Liver (tissue), 8 donors: ENCODE measurements at regions not wholly inside any gene's neighbourhood (a gene's known extent, or its start where the extent isn't known, plus 50 kb on each side); places are given as distances from the start of the nearest gene placed in this dataset.

Experiments used
- DNase-seq: peaks from one replicate; pipeline ENCODE4 v3.0.0-alpha.2; 2017; ENCODE audit warnings: low spot score
- H3K27ac ChIP-seq, 2 donors: one replicate each; pipeline ENCODE4 v1.7.0; 2013; ENCODE audit warnings: inconsistent platforms in 2 of 2, low read length in 2 of 2, control low read depth in 1 of 2, low read depth in 1 of 2, mild to moderate bottlenecking in 1 of 2
- H3K27me3 ChIP-seq, 4 donors: one replicate each; pipeline versions ENCODE4 v1.6.1 to v1.7.0; 2013; ENCODE audit warnings: low read length in 3 of 4, inconsistent platforms in 1 of 4, mild to moderate bottlenecking in 1 of 4, moderate library complexity in 1 of 4; ENCODE audit not compliant: control insufficient read depth in 4 of 4, insufficient read depth in 4 of 4
- H3K36me3 ChIP-seq, 4 donors: one replicate each; pipeline versions ENCODE4 v1.6.1 to v1.7.0; 2013; ENCODE audit warnings: low read length in 3 of 4, mild to moderate bottlenecking in 3 of 4, low read depth in 1 of 4, moderate library complexity in 1 of 4; ENCODE audit not compliant: control insufficient read depth in 4 of 4, insufficient read depth in 3 of 4
- H3K4me1 ChIP-seq, 4 donors: one replicate each; pipeline versions ENCODE4 v1.6.1 to v1.7.0; 2013; ENCODE audit warnings: low read length in 3 of 4, mild to moderate bottlenecking in 3 of 4, moderate library complexity in 1 of 4; ENCODE audit not compliant: control insufficient read depth in 4 of 4, insufficient read depth in 4 of 4
- H3K4me3 ChIP-seq, 3 donors: one replicate each; pipeline versions ENCODE4 v1.6.1 to v1.7.0; 2013; ENCODE audit warnings: low read length in 3 of 3, control low read depth in 1 of 3, low read depth in 1 of 3, mild to moderate bottlenecking in 1 of 3
- H3K9ac ChIP-seq, 2 donors: one replicate each; pipeline ENCODE4 v1.7.0; 2013; ENCODE audit warnings: low read length in 2 of 2, mild to moderate bottlenecking in 2 of 2, moderate library complexity in 2 of 2, control low read depth in 1 of 2, low read depth in 1 of 2
- H3K9me3 ChIP-seq, 4 donors: one replicate each; pipeline versions ENCODE4 v1.6.1 to v1.7.0; 2013; ENCODE audit warnings: low read length in 3 of 4; ENCODE audit not compliant: control insufficient read depth in 4 of 4
- ATF3 ChIP-seq: IDR thresholded peaks from 2 replicates; pipeline ENCODE4 v1.6.1; 2016; ENCODE audit warnings: antibody characterized with exemption
- CTCF ChIP-seq: fragments of 150-350 bp; IDR thresholded peaks from 2 replicates; pipeline ENCODE4 v1.5.1; 2017; ENCODE audit warnings: improper control_type of control experiment, low read depth, low read length; ENCODE audit not compliant: missing input control
- FOXA1 ChIP-seq: IDR thresholded peaks from 2 replicates; pipeline ENCODE4 v1.6.1; 2016; ENCODE audit warnings: antibody characterized with exemption
- FOXA2 ChIP-seq: IDR thresholded peaks from 2 replicates; pipeline ENCODE4 v1.6.1; 2016; ENCODE audit warnings: antibody characterized with exemption
- GABPA ChIP-seq, 2 donors: IDR thresholded peaks in 1 of 2; conservative IDR thresholded peaks in 1 of 2; 2 replicates each; pipeline ENCODE4 v1.6.1; 2016; ENCODE audit warnings: antibody characterized with exemption in 2 of 2, mild to moderate bottlenecking in 1 of 2, moderate library complexity in 1 of 2
- HNF4A ChIP-seq, 2 donors: conservative IDR thresholded peaks; 2 replicates each; pipeline ENCODE4 v1.6.1; 2016; ENCODE audit warnings: antibody characterized with exemption in 2 of 2, mild to moderate bottlenecking in 2 of 2
- HNF4G ChIP-seq: IDR thresholded peaks from 2 replicates; pipeline ENCODE4 v1.6.1; 2016; ENCODE audit warnings: antibody characterized with exemption
- JUND ChIP-seq, 2 donors: IDR thresholded peaks; 2 replicates each; pipeline ENCODE4 v1.6.1; 2016; ENCODE audit warnings: antibody characterized with exemption in 2 of 2
- MAX ChIP-seq: IDR thresholded peaks from 2 replicates; pipeline ENCODE4 v1.6.1; 2016; ENCODE audit warnings: antibody characterized with exemption
- NR2F2 ChIP-seq: IDR thresholded peaks from 2 replicates; pipeline ENCODE4 v1.6.1; 2016; ENCODE audit warnings: antibody characterized with exemption
- RAD21 ChIP-seq, 2 donors: IDR thresholded peaks; 2 replicates each; pipeline ENCODE4 v1.6.1; 2016; ENCODE audit warnings: antibody characterized with exemption in 2 of 2, mild to moderate bottlenecking in 2 of 2
- REST ChIP-seq: IDR thresholded peaks from 2 replicates; pipeline ENCODE4 v1.6.1; 2016; ENCODE audit warnings: antibody characterized with exemption, mild to moderate bottlenecking
- RXRA ChIP-seq, 2 donors: IDR thresholded peaks; 2 replicates each; pipeline ENCODE4 v1.6.1; 2017 to 2018; ENCODE audit warnings: antibody characterized with exemption in 2 of 2, mild to moderate bottlenecking in 1 of 2
- SP1 ChIP-seq: IDR thresholded peaks from 2 replicates; pipeline ENCODE4 v1.6.1; 2018; ENCODE audit warnings: antibody characterized with exemption, mild to moderate bottlenecking
- TAF1 ChIP-seq: conservative IDR thresholded peaks from 2 replicates; pipeline ENCODE4 v1.6.1; 2016; ENCODE audit warnings: antibody characterized with exemption, mild to moderate bottlenecking
- YY1 ChIP-seq: IDR thresholded peaks from 2 replicates; pipeline ENCODE4 v1.6.1; 2016; ENCODE audit warnings: antibody characterized with exemption, mild to moderate bottlenecking
- ZBTB33 ChIP-seq: IDR thresholded peaks from 2 replicates; pipeline ENCODE4 v1.6.1; 2016; ENCODE audit warnings: antibody characterized with exemption
- WGBS: extraction: QIAGEN DNeasy Blood & Tissue Kit; methylation state at CpG from one replicate; pipeline ENCODE4 v1.1.7; 2013; 5-methylcytosine and 5-hydroxymethylcytosine counted together
- donor health status: healthy.
- donor health status: healthy.
- donor health status: healthy.
- donor health status: healthy.
- donor health status: healthy.

GRCh38 chr5:142206801-142207200 is 98.2 kb downstream of the NDFIP1 start:
- no peak overlapping the region for H3K27ac ChIP-seq
- no peaks in the 10 kb centered on the region for H3K9me3 ChIP-seq
- TF ChIP-seq NR2F2: no peak
- no peak for TF ChIP-seq YY1
- no peak for TF ChIP-seq RAD21 (IDR thresholded peaks at IDR 0.05)
- no peak for TF ChIP-seq HNF4A (conservative IDR thresholded peaks at IDR 0.05)
- TF ChIP-seq FOXA1: no peak
- TF ChIP-seq MAX: no peak
- TF ChIP-seq REST: no peak
- no peak for TF ChIP-seq TAF1
- TF ChIP-seq RXRA (IDR thresholded peaks at IDR 0.05): no peak
- no peak for TF ChIP-seq ZBTB33
- no peak for TF ChIP-seq ATF3
- TF ChIP-seq SP1: no peak
- TF ChIP-seq FOXA2: no peak
- TF ChIP-seq GABPA (IDR thresholded peaks at IDR 0.05 in 1 of 2, conservative IDR thresholded peaks at IDR 0.05 in 1 of 2): no peak
- TF ChIP-seq JUND (IDR thresholded peaks at IDR 0.05): no peak
- no peak for TF ChIP-seq CTCF
- no peak overlapping the region for H3K9ac ChIP-seq
- H3K27me3 ChIP-seq: no peaks in the 10 kb centered on the region
- H3K4me3 ChIP-seq: no peak overlapping the region
- H3K4me1 ChIP-seq: no peaks in the 10 kb centered on the region
- WGBS: 60% methylated on average over 2 of the region's 2 CpGs
- H3K36me3 ChIP-seq: no peaks in the 10 kb centered on the region
- DNase-seq: no peak

- Histone ChIP-seq H3K9ac (no peak overlapping the region), H3K4me1 (no peaks in the 10 kb centered on the region), H3K4me3 (no peak overlapping the region), H3K36me3 (no peaks in the 10 kb centered on the region), H3K27me3 (no peaks in the 10 kb centered on the region), H3K27ac (no peak overlapping the region), H3K9me3 (no peaks in the 10 kb centered on the region)
- WGBS: 76% methylated on average over 4 of the region's 4 CpGs
- DNase-seq: no peak
- no peak for TF ChIP-seq CTCF
- TF ChIP-seq RAD21 (IDR thresholded peaks at IDR 0.05): no peak
- TF ChIP-seq HNF4G: no peak
- TF ChIP-seq REST: no peak
- TF ChIP-seq ZBTB33: no peak
- no peak for TF ChIP-seq SP1
- TF ChIP-seq YY1: no peak
- TF ChIP-seq RXRA (IDR thresholded peaks at IDR 0.05): no peak
Observed at GRCh38 chr5:142204219-142204618, 95.6 kb downstream of the NDFIP1 start.
